Fibroblast of villous mesenchyme (primary cell): ENCODE measurements at regions not wholly inside any gene's neighbourhood (a gene's known extent, or its start where the extent isn't known, plus 50 kb on each side); places are given as distances from the start of the nearest gene placed in this dataset.

Source experiments
- DNase-seq: peaks from one replicate; pipeline ENCODE4 v3.0.0-alpha.2; 2010; ENCODE audit warnings: low read depth
- H3K4me3 ChIP-seq: 2 replicates; pipeline ENCODE4 v1.5.1; 2011; ENCODE audit warnings: low read depth, mild to moderate bottlenecking, low read length
- TF ChIP-seq, protein P1 (sequence below): IDR thresholded peaks from 2 replicates; pipeline ENCODE4 v1.5.1; 2012; ENCODE audit warnings: low read depth, mild to moderate bottlenecking, low read length; ENCODE audit not compliant: insufficient read depth

DNA sequence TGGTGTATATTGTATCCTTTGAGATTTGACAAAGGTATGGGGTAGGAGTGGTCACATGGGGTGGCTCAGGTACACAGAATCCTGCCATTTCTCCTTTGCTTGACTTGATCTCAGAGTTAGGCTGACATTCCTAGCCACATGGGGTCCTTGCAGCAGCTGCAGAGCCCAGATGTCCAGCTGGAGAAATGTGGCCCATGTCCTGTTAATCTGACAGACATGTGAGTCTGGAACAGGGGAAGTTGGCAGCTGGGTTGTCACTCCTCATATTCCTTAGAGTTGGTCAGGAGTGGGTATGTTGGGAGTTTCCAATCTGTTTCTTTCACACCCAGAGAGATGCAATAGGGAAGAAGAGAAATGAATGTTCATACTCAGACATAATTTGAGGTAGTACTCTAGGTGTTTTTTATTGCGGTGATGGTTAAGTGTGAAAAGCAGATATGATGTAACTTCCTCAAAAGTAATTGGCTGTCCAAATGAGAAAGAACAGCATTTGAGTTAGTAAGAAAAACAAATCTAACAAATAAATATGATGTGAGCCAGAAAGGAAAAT is 402.6 kb upstream of the MEIS1 start:
- no peak overlapping the region for H3K4me3 ChIP-seq
- TF ChIP-seq, protein P1, sequence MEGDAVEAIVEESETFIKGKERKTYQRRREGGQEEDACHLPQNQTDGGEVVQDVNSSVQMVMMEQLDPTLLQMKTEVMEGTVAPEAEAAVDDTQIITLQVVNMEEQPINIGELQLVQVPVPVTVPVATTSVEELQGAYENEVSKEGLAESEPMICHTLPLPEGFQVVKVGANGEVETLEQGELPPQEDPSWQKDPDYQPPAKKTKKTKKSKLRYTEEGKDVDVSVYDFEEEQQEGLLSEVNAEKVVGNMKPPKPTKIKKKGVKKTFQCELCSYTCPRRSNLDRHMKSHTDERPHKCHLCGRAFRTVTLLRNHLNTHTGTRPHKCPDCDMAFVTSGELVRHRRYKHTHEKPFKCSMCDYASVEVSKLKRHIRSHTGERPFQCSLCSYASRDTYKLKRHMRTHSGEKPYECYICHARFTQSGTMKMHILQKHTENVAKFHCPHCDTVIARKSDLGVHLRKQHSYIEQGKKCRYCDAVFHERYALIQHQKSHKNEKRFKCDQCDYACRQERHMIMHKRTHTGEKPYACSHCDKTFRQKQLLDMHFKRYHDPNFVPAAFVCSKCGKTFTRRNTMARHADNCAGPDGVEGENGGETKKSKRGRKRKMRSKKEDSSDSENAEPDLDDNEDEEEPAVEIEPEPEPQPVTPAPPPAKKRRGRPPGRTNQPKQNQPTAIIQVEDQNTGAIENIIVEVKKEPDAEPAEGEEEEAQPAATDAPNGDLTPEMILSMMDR, result no peak
- no peak for DNase-seq

DNA sequence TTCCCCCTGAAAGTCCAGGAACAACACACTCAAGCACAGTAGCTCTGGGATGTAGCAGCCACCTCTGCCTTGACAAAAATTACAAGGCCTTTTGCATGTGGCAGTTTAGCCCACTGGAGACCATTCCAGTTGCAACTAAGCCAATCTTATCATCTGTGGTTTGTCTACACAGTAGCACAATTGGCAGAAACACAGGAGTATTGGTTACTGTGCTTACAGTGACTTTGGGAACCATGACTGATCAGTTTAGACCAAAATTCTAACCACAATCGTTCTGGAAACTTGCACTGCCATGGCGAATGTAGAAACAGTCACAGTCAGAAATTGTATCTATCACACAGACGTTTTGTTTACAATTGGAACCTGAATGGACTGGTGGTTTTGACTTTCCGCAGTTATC is 403.7 kb upstream of the MEIS1 start:
- TF ChIP-seq, protein P1, result no peak
- DNase-seq, result no peak
- H3K4me3 ChIP-seq, result no peak overlapping the region

DNA sequence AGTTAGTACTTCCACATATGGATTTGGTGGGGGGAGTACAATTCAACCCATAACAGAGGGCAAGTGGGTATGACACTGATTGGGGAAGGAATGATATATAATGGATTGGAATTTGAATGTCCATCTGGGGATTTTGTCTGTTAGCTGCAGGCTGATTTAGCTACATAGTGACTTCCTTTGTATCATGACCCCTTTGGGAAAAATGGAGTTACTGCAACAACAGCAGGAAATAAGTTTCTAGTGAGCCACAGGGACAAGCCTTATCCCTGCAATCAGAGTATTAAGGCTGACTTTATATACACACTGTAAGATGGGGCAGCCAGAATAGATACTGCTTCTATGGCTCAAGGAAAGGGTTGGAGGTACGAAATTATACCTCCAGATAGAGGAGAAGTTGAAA is 404.4 kb upstream of the MEIS1 start:
- peak; percentile 9 for DNase-seq
- TF ChIP-seq, protein P1, result peak; percentile 25
- no peak overlapping the region for H3K4me3 ChIP-seq

DNA sequence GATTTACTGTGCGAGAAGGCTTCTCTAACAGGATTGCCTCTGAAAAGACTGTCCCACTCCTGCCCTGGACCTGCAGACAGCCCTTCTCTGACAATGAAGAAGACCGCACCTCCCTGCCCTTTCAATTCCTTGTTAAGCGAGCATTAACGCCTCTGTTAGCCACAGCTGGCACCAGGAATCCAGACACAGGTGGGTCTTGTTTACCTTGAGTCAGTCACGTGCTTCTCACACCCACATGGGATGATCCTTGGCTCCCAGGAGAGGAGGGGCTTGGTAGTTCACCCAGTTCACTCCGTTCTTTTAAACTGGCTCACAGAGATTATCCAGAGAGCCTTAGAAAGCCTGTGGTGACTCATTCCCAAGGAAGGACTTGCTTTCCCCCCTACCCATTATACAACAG is 410.5 kb upstream of the MEIS1 start:
- H3K4me3 ChIP-seq, result no peak overlapping the region
- TF ChIP-seq, protein P1, result no peak
- no peak for DNase-seq

DNA sequence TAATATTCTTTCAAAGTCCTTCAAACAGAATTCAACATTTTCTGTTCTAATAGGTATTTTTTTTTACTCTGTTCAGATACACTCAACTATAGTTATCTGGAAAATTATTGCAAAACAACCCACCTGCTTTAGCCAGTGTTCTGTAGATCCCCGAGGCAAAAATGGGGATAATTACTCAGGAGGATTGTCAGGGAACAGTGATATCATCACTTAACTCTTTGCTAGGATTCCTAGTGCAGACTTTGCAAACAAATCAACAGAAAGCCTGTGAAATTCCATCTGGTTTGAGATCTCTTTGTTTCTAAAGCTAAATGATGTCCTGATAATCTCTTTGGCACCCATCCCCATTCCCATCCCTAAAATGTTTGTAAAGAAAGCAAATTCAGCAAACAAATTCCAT is 413.6 kb upstream of the MEIS1 start:
- TF ChIP-seq, protein P1, result no peak
- H3K4me3 ChIP-seq, result no peak overlapping the region
- DNase-seq, result no peak

DNA sequence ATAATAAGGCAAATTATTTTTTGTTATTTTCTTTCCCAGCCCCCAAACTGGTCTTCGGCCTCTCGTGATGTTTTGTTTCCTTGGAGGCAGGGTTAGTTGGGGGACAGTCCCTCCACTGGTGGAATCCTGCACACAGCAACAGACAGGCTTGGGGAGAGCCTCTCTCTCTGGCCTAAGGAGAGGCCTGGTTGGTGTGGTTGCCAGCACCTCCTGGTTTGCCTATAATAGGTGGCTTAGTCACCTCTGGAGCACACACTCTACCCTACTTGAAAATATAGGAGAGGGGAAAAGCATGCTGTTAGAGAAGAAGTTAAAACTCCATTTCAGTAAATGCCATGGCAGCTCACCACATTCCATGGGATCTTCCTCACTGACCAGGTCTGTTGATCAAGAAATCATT is 417.2 kb upstream of the MEIS1 start:
- H3K4me3 ChIP-seq, result no peak overlapping the region
- TF ChIP-seq, protein P1, result no peak
- no peak for DNase-seq

DNA sequence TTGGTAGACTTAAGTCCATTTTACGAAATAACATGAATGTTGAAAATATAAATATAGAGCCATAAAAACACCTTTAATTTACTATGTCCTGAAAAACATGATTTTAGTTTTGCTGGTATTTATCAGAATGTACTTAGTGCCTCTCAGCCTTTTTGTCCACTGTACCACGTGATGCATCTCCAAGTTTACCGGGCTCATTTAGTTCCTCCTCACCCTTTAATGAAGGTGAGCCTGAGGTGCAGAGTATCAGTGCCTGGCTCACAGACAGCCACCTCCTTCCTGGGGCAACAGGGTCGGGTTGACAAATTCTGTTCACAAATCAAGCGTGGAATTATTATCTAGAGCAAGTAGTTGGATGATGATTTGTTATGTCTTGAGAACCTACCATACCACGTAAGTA is 420.5 kb upstream of the MEIS1 start:
- no peak overlapping the region for H3K4me3 ChIP-seq
- DNase-seq, result no peak
- TF ChIP-seq, protein P1, result no peak
